ENCODE measurements at regions not wholly inside any gene's neighbourhood (a gene's known extent, or its start where the extent isn't known, plus 50 kb on each side); places are given as distances from the start of the nearest gene placed in this dataset.

DNA sequence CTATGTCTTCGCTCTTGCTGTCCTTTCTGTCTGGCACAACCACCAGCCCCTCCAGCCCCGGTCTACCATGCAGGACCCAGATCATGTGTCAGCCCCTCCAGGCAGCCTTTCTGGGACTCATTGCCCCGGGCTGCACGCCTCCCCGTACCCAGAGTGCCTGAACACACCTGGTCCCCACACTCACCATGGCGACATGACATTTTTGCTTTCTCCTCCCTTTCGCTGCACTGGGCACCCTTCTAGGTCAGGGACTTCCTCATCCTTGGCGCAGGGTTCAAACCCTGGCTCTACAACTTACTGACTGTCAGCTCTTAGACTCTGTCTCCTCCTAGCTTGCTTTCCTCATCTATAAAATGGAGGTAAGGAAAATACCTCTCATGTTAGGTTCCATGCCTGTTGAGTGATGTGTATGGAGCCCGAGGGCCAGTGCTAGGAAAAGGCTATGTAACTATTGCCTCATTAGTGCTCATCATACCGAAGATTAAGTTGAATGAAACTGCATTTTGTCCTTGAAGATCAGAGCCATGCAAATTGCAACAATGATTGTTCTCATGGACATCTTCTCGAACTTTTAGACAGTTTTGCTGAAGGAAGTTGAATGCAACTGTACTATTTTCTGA lies 49.7 kb upstream of the TIAM2 start:
- H3K27ac ChIP-seq, result no peak overlapping the region
- TF ChIP-seq ZFX (IDR thresholded peaks at IDR 0.05; ENCODE audit: borderline replicate concordance), result no peak
- TF ChIP-seq, protein P1, sequence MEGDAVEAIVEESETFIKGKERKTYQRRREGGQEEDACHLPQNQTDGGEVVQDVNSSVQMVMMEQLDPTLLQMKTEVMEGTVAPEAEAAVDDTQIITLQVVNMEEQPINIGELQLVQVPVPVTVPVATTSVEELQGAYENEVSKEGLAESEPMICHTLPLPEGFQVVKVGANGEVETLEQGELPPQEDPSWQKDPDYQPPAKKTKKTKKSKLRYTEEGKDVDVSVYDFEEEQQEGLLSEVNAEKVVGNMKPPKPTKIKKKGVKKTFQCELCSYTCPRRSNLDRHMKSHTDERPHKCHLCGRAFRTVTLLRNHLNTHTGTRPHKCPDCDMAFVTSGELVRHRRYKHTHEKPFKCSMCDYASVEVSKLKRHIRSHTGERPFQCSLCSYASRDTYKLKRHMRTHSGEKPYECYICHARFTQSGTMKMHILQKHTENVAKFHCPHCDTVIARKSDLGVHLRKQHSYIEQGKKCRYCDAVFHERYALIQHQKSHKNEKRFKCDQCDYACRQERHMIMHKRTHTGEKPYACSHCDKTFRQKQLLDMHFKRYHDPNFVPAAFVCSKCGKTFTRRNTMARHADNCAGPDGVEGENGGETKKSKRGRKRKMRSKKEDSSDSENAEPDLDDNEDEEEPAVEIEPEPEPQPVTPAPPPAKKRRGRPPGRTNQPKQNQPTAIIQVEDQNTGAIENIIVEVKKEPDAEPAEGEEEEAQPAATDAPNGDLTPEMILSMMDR (IDR thresholded peaks at IDR 0.05), result no peak
